GM13977 (cell line): ENCODE measurements at regions not wholly inside any gene's neighbourhood (a gene's known extent, or its start where the extent isn't known, plus 50 kb on each side); places are given as distances from the start of the nearest gene placed in this dataset.

Experiments
- DNase-seq: peaks from one replicate; pipeline ENCODE4 v3.0.0; 2012; ENCODE audit warnings: low spot score
- CTCF ChIP-seq: IDR thresholded peaks from 2 replicates; pipeline ENCODE4 v1.5.1; 2012; ENCODE audit warnings: mild to moderate bottlenecking, control low read depth; ENCODE audit not compliant: insufficient read depth; ENCODE audit errors: extremely low read depth, missing control alignments
- in situ Hi-C: fragments of 300-500 bp; cut with MboI; formaldehyde crosslinking; loops from one replicate; pipeline ENCODE4 v1.12.0; 2022; ENCODE audit warnings: low sequenced_read_pairs, low pct_unique_long_range_greater_than_20kb, mixed read lengths, inconsistent platforms; ENCODE audit not compliant: unreplicated experiment

- DNase-seq, result no peak
- no peak for TF ChIP-seq CTCF
- in situ Hi-C loops, result no loop called here
These were observed 64.8 kb downstream of the PTHLH start for GRCh38 chr12:27907766-27908165.

- TF ChIP-seq CTCF, result no peak
- no peak for DNase-seq
- in situ Hi-C loops, result no loop called here
These were observed 65.7 kb downstream of the PTHLH start for GRCh38 chr12:27906658-27907473.

- no peak for TF ChIP-seq CTCF
- in situ Hi-C loops, result no loop called here
These were observed 66.4 kb downstream of the PTHLH start for GRCh38 chr12:27906127-27906500.

GRCh38 chr12:27905285-27906126, 67.0 kb downstream of the PTHLH start:
- DNase-seq, result no peak
- in situ Hi-C loops, result no loop called here
- no peak for TF ChIP-seq CTCF

More at GRCh38 chr12:27906127-27906500, 66.4 kb downstream of the PTHLH start:
- DNase-seq, result no peak

- in situ Hi-C loops, result no loop called here
- no peak for TF ChIP-seq CTCF
- no peak for DNase-seq
These were observed 69.9 kb downstream of the PTHLH start for GRCh38 chr12:27902651-27903050.

GRCh38 chr12:27901959-27902358, 70.6 kb downstream of the PTHLH start:
- DNase-seq, result no peak
- TF ChIP-seq CTCF, result no peak
- in situ Hi-C loops, result no loop called here
